KMS-11 (cell line): ENCODE measurements at regions not wholly inside any gene's neighbourhood (a gene's known extent, or its start where the extent isn't known, plus 50 kb on each side); places are given as distances from the start of the nearest gene placed in this dataset.

Experiments used
- H2AFZ ChIP-seq: fragments of 200-600 bp; sonication (generic); 2 replicates; pipeline ENCODE4 v1.6.1; 2016; ENCODE audit warnings: antibody characterized with exemption, mixed run types, low read depth
- H3K27ac ChIP-seq: fragments of 200-600 bp; sonication (generic); 2 replicates; pipeline ENCODE4 v1.6.1; 2016; ENCODE audit warnings: mild to moderate bottlenecking, mixed run types
- H3K27me3 ChIP-seq: fragments of 200-600 bp; sonication (generic); 2 replicates; pipeline ENCODE4 v1.6.1; 2017; ENCODE audit warnings: mild to moderate bottlenecking, low read depth, mixed run types, moderate library complexity; ENCODE audit not compliant: insufficient read depth
- H3K36me3 ChIP-seq: fragments of 200-600 bp; sonication (generic); 2 replicates; pipeline ENCODE4 v1.6.1; 2017; ENCODE audit warnings: mild to moderate bottlenecking, mixed run types; ENCODE audit not compliant: insufficient read depth
- H3K4me1 ChIP-seq: fragments of 200-600 bp; sonication (generic); 2 replicates; pipeline ENCODE4 v1.6.1; 2016; ENCODE audit warnings: mild to moderate bottlenecking, low read depth, mixed run types; ENCODE audit not compliant: poor library complexity, severe bottlenecking
- H3K4me2 ChIP-seq: fragments of 200-600 bp; sonication (generic); 2 replicates; pipeline ENCODE4 v1.7.0; 2016; ENCODE audit warnings: mild to moderate bottlenecking, mixed run types
- H3K4me3 ChIP-seq: fragments of 200-600 bp; sonication (generic); IDR thresholded peaks from 2 replicates; pipeline ENCODE4 v1.6.1; 2017; ENCODE audit warnings: low read depth, low read length, mixed read lengths; ENCODE audit not compliant: insufficient read depth
- H3K79me2 ChIP-seq: fragments of 200-600 bp; sonication (generic); 2 replicates; pipeline ENCODE4 v1.6.1; 2016; ENCODE audit warnings: low read depth, mixed run types; ENCODE audit not compliant: insufficient read depth
- H3K9ac ChIP-seq: fragments of 200-600 bp; sonication (generic); 2 replicates; pipeline ENCODE4 v1.6.1; 2016; ENCODE audit warnings: mild to moderate bottlenecking, mixed run types
- H4K20me1 ChIP-seq: fragments of 200-600 bp; sonication (generic); 2 replicates; pipeline ENCODE4 v1.6.1; 2016; ENCODE audit warnings: mild to moderate bottlenecking, mixed run types; ENCODE audit not compliant: insufficient read depth
- CTCF ChIP-seq: fragments of 200-600 bp; sonication (generic); conservative IDR thresholded peaks from 2 replicates; pipeline ENCODE4 v1.6.1; 2017; ENCODE audit warnings: low read depth, mild to moderate bottlenecking, antibody characterized with exemption, low read length, moderate library complexity, mixed read lengths

GRCh38 chrX:98029861-98030260 lies 1146.2 kb downstream of the RPA4 start:
- no peak overlapping the region for H3K9ac ChIP-seq
- H3K4me1 ChIP-seq, result no peaks in the 10 kb centered on the region
- H3K4me3 ChIP-seq, result no peak overlapping the region
- H2AFZ ChIP-seq, result no peak overlapping the region
- H3K4me2 ChIP-seq, result no peak overlapping the region
- no peaks in the 10 kb centered on the region for H3K79me2 ChIP-seq
- H3K27ac ChIP-seq, result no peak overlapping the region
- no peaks in the 10 kb centered on the region for H3K27me3 ChIP-seq
- TF ChIP-seq CTCF, result no peak
- H4K20me1 ChIP-seq, result no peaks in the 10 kb centered on the region
- no peaks in the 10 kb centered on the region for H3K36me3 ChIP-seq

- H3K27me3 ChIP-seq, result no peaks in the 10 kb centered on the region
- H3K36me3 ChIP-seq, result no peaks in the 10 kb centered on the region
- H3K27ac ChIP-seq, result no peak overlapping the region
- no peaks in the 10 kb centered on the region for H3K4me1 ChIP-seq
- no peak overlapping the region for H3K4me2 ChIP-seq
- H3K4me3 ChIP-seq, result no peak overlapping the region
- H3K9ac ChIP-seq, result no peak overlapping the region
- TF ChIP-seq CTCF, result no peak
- no peaks in the 10 kb centered on the region for H4K20me1 ChIP-seq
- no peak overlapping the region for H2AFZ ChIP-seq
- no peaks in the 10 kb centered on the region for H3K79me2 ChIP-seq
Measured at GRCh38 chrX:98057176-98057575, 1173.5 kb downstream of the RPA4 start.

- no peaks in the 10 kb centered on the region for H3K36me3 ChIP-seq
- H3K4me1 ChIP-seq, result no peaks in the 10 kb centered on the region
- H3K27me3 ChIP-seq, result no peaks in the 10 kb centered on the region
- no peaks in the 10 kb centered on the region for H4K20me1 ChIP-seq
- H3K4me3 ChIP-seq, result no peak overlapping the region
- H2AFZ ChIP-seq, result no peak overlapping the region
- no peak overlapping the region for H3K27ac ChIP-seq
- no peaks in the 10 kb centered on the region for H3K79me2 ChIP-seq
- no peak for TF ChIP-seq CTCF
- H3K9ac ChIP-seq, result no peak overlapping the region
- no peak overlapping the region for H3K4me2 ChIP-seq
Measured at GRCh38 chrX:98065151-98065550, 1181.4 kb downstream of the RPA4 start.

- TF ChIP-seq CTCF, result no peak
- H3K27me3 ChIP-seq, result no peaks in the 10 kb centered on the region
Measured at GRCh38 chrX:98067611-98068010, 1183.9 kb downstream of the RPA4 start.

More at GRCh38 chrX:98067611-98068010, 1183.9 kb downstream of the RPA4 start:
- Histone ChIP-seq H3K4me3 (no peak overlapping the region), H3K4me2 (no peak overlapping the region), H3K9ac (no peak overlapping the region), H3K27ac (no peak overlapping the region), H3K36me3 (no peaks in the 10 kb centered on the region), H3K4me1 (no peaks in the 10 kb centered on the region), H4K20me1 (no peaks in the 10 kb centered on the region), H2AFZ (no peak overlapping the region), H3K79me2 (no peaks in the 10 kb centered on the region)
